Nephron progenitor cell (in vitro differentiated cells): ENCODE measurements at regions not wholly inside any gene's neighbourhood (a gene's known extent, or its start where the extent isn't known, plus 50 kb on each side); places are given as distances from the start of the nearest gene placed in this dataset.

ENCODE experiments used
- DNase-seq: peaks from one replicate; pipeline ENCODE4 v3.0.0; 2021
- H3K27ac Mint-ChIP-seq: 2 replicates; pipeline ENCODE4 v1.8.0; 2021; ENCODE audit warnings: mild to moderate bottlenecking, moderate library complexity, mixed read lengths
- H3K27me3 Mint-ChIP-seq: 2 replicates; pipeline ENCODE4 v1.8.0; 2021; ENCODE audit warnings: mild to moderate bottlenecking, low read depth, mixed read lengths; ENCODE audit not compliant: poor library complexity
- H3K36me3 Mint-ChIP-seq: 2 replicates; pipeline ENCODE4 v1.8.0; 2021; ENCODE audit warnings: low read depth, mixed read lengths
- H3K4me1 Mint-ChIP-seq: 2 replicates; pipeline ENCODE4 v1.8.0; 2021; ENCODE audit warnings: mixed read lengths
- H3K4me3 Mint-ChIP-seq: 2 replicates; pipeline ENCODE4 v1.8.0; 2021; ENCODE audit warnings: mild to moderate bottlenecking, moderate library complexity, mixed read lengths
- H3K9me3 Mint-ChIP-seq: 2 replicates; pipeline ENCODE4 v1.8.0; 2021; ENCODE audit warnings: mild to moderate bottlenecking, moderate library complexity, mixed read lengths
- TF ChIP-seq, protein P1 (sequence below): fragments of 200-600 bp; sonication (generic); IDR thresholded peaks from 2 replicates; pipeline ENCODE4 v1.5.0; 2021; ENCODE audit warnings: antibody characterized with exemption

DNA sequence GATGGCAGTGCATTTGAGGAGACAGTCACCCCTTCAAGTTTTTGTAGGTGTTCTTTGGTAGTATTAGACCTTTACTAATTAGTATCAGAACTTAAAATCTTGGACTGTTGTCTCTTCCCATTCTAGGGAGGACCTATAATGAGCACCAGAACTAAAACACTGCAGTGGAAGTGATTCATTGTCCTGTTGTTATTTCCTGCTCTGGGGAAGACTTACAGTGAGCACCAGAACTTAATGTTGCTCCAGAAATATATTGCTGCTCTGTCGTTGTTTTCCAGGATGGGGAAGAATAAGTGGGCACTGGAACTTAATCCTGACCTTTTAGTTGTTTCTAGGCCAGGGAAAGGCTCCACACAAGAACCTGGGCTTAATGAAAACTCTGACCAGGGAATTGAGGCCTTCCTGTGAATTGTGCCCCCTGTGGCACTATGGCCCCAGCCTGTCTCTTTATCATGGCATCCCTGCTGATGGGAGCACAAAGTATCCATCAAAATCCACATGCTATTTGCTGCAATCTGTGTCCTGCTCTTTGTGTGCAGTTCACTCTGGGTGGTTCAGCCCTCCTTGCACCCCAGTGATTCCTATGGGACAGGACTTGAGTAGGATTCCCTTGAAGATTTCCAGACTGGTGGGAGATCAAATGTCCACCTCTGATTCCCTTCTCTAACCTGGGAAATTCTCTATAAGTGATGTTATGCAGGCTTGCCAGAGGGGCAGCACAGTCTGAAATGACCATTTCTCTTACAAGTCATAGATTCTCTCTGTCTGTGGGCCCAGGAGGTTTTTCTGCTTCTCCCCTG is 175.8 kb downstream of the PAWR start:
- H3K27ac Mint-ChIP-seq: peak overlapping the region; percentile 22
- DNase-seq: no peak
- H3K4me3 Mint-ChIP-seq: no peak overlapping the region
- TF ChIP-seq, protein P1, sequence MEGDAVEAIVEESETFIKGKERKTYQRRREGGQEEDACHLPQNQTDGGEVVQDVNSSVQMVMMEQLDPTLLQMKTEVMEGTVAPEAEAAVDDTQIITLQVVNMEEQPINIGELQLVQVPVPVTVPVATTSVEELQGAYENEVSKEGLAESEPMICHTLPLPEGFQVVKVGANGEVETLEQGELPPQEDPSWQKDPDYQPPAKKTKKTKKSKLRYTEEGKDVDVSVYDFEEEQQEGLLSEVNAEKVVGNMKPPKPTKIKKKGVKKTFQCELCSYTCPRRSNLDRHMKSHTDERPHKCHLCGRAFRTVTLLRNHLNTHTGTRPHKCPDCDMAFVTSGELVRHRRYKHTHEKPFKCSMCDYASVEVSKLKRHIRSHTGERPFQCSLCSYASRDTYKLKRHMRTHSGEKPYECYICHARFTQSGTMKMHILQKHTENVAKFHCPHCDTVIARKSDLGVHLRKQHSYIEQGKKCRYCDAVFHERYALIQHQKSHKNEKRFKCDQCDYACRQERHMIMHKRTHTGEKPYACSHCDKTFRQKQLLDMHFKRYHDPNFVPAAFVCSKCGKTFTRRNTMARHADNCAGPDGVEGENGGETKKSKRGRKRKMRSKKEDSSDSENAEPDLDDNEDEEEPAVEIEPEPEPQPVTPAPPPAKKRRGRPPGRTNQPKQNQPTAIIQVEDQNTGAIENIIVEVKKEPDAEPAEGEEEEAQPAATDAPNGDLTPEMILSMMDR: no peak
- H3K27me3 Mint-ChIP-seq: peaks cover 3% of the 10 kb centered on the region
- H3K4me1 Mint-ChIP-seq: no peaks in the 10 kb centered on the region
- H3K36me3 Mint-ChIP-seq: peaks cover 18% of the 10 kb centered on the region
- H3K9me3 Mint-ChIP-seq: peaks cover 32% of the 10 kb centered on the region

DNA sequence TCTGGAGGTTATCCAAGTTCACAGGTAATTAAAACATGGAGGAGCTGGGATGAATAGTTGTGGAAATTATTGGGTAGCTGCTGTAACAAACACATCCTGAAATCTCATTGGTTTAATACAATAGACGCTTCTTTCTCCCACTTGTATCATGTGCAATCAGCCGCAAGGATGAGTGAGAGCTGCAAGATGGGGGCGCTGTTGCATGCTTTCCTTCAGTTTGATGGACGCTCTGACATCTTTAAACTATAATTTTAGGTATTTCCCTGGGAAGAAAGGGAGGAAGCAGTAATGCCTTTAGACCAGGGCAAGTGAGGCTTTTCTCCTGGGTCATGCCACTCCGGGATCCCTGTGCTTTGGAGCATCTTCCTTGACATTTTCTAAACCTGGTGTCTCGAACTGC is 178.7 kb downstream of the PAWR start:
- DNase-seq: no peak
- no peaks in the 10 kb centered on the region for H3K4me1 Mint-ChIP-seq

DNA sequence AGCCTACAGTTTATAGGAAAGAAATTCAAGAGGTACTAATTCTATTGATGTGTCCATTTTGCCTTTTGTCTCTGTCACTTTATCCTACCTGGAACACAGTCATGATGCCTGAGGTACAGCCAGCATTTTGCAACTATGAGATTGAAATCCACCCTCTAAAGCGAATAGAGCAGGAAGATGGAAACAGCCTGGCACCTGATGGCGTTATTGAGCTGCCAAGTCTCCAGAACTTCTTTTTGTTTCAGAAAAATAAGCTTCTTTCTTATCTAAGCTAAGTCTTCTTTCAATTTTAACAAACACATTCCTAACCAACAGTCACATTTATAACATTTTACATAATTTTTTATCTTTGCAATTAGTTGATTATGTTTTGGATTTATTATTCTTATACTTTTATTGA is 182.1 kb downstream of the PAWR start:
- H3K27me3 Mint-ChIP-seq: peaks cover 6% of the 10 kb centered on the region
- no peak overlapping the region for H3K4me3 Mint-ChIP-seq
- TF ChIP-seq, protein P1: no peak
- H3K9me3 Mint-ChIP-seq: peaks cover 28% of the 10 kb centered on the region
- no peak for DNase-seq
- H3K4me1 Mint-ChIP-seq: no peaks in the 10 kb centered on the region
- H3K27ac Mint-ChIP-seq: no peak overlapping the region
- peaks cover 9% of the 10 kb centered on the region for H3K36me3 Mint-ChIP-seq

More for the DNA sequence above, 178.7 kb downstream of the PAWR start:
- peaks cover 33% of the 10 kb centered on the region for H3K9me3 Mint-ChIP-seq
- peaks cover 3% of the 10 kb centered on the region for H3K27me3 Mint-ChIP-seq
- TF ChIP-seq, protein P1: no peak
- H3K27ac Mint-ChIP-seq: no peak overlapping the region
- H3K36me3 Mint-ChIP-seq: peaks cover 18% of the 10 kb centered on the region
- H3K4me3 Mint-ChIP-seq: no peak overlapping the region
